Ishikawa (cell line): ENCODE measurements at regions not wholly inside any gene's neighbourhood (a gene's known extent, or its start where the extent isn't known, plus 50 kb on each side); places are given as distances from the start of the nearest gene placed in this dataset.

ENCODE experiments used
- CEBPB ChIP-seq: IDR thresholded peaks from 2 replicates; pipeline ENCODE4 v1.6.1; 2012
- CREB1 ChIP-seq: IDR thresholded peaks from 2 replicates; pipeline ENCODE4 v1.6.1; 2012; ENCODE audit warnings: low read depth
- EGR1 ChIP-seq: IDR thresholded peaks from 2 replicates; pipeline ENCODE4 v1.6.1; 2012
- EP300 ChIP-seq: IDR thresholded peaks from 2 replicates; pipeline ENCODE4 v1.6.1; 2012; ENCODE audit warnings: borderline replicate concordance
- FOXM1 ChIP-seq: IDR thresholded peaks from 2 replicates; pipeline ENCODE4 v1.6.1; 2012; ENCODE audit warnings: low read depth, borderline replicate concordance
- NFIC ChIP-seq: IDR thresholded peaks from 2 replicates; pipeline ENCODE4 v1.6.1; 2012
- RAD21 ChIP-seq: IDR thresholded peaks from 2 replicates; pipeline ENCODE4 v1.6.1; 2012; ENCODE audit warnings: low read depth
- REST ChIP-seq: IDR thresholded peaks from 2 replicates; pipeline ENCODE4 v1.6.1; 2012; ENCODE audit warnings: low read depth, mild to moderate bottlenecking
- TAF1 ChIP-seq: IDR thresholded peaks from 2 replicates; pipeline ENCODE4 v1.6.1; 2012; ENCODE audit warnings: low read depth, mild to moderate bottlenecking
- TCF12 ChIP-seq: IDR thresholded peaks from 2 replicates; pipeline ENCODE4 v1.6.1; 2012; ENCODE audit warnings: low read depth
- TEAD4 ChIP-seq: IDR thresholded peaks from 2 replicates; pipeline ENCODE4 v1.6.1; 2012
- YY1 ChIP-seq: IDR thresholded peaks from 2 replicates; pipeline ENCODE4 v1.6.1; 2012; ENCODE audit warnings: low read depth
- ZBTB7A ChIP-seq: IDR thresholded peaks from 2 replicates; pipeline ENCODE4 v1.6.1; 2012; ENCODE audit warnings: low read depth
- TF ChIP-seq, protein P1 (sequence below): IDR thresholded peaks from 2 replicates; pipeline ENCODE4 v1.6.1; 2012
- TF ChIP-seq, protein P2 (sequence below): IDR thresholded peaks from 2 replicates; pipeline ENCODE4 v1.6.1; 2012

GRCh38 chr1:148263906-148264255, 111.8 kb upstream of the NBPF11 start:
- TF ChIP-seq TAF1: no peak
- no peak for TF ChIP-seq EP300
- no peak for TF ChIP-seq YY1
- no peak for TF ChIP-seq TEAD4
- no peak for TF ChIP-seq NFIC
- no peak for TF ChIP-seq CEBPB
- no peak for TF ChIP-seq TCF12
- TF ChIP-seq REST: no peak
- no peak for TF ChIP-seq FOXM1
- TF ChIP-seq, protein P1, sequence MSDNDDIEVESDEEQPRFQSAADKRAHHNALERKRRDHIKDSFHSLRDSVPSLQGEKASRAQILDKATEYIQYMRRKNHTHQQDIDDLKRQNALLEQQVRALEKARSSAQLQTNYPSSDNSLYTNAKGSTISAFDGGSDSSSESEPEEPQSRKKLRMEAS: no peak
- TF ChIP-seq EGR1: no peak
- TF ChIP-seq, protein P2, sequence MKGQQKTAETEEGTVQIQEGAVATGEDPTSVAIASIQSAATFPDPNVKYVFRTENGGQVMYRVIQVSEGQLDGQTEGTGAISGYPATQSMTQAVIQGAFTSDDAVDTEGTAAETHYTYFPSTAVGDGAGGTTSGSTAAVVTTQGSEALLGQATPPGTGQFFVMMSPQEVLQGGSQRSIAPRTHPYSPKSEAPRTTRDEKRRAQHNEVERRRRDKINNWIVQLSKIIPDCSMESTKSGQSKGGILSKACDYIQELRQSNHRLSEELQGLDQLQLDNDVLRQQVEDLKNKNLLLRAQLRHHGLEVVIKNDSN: no peak
- no peak for TF ChIP-seq RAD21

- TF ChIP-seq TCF12: peak; percentile 43
- no peak for TF ChIP-seq REST
- TF ChIP-seq FOXM1: no peak
- TF ChIP-seq, protein P2: no peak
- no peak for TF ChIP-seq CEBPB
- TF ChIP-seq CREB1: 0 out of 2 replicates have a peak, but pooled peaks have one; percentile 22
- TF ChIP-seq TEAD4: peak; percentile 46
- no peak for TF ChIP-seq NFIC
- TF ChIP-seq, protein P1: peak; percentile 42; the same call in 1 of the 2 replicates
- no peak for TF ChIP-seq EGR1
- TF ChIP-seq ZBTB7A: no peak
- TF ChIP-seq YY1: peak; percentile 45; the same call in 1 of the 2 replicates
- no peak for TF ChIP-seq EP300
- TF ChIP-seq TAF1: no peak
These were observed 111.2 kb upstream of the NBPF11 start for GRCh38 chr1:148263128-148263905.

DNA sequence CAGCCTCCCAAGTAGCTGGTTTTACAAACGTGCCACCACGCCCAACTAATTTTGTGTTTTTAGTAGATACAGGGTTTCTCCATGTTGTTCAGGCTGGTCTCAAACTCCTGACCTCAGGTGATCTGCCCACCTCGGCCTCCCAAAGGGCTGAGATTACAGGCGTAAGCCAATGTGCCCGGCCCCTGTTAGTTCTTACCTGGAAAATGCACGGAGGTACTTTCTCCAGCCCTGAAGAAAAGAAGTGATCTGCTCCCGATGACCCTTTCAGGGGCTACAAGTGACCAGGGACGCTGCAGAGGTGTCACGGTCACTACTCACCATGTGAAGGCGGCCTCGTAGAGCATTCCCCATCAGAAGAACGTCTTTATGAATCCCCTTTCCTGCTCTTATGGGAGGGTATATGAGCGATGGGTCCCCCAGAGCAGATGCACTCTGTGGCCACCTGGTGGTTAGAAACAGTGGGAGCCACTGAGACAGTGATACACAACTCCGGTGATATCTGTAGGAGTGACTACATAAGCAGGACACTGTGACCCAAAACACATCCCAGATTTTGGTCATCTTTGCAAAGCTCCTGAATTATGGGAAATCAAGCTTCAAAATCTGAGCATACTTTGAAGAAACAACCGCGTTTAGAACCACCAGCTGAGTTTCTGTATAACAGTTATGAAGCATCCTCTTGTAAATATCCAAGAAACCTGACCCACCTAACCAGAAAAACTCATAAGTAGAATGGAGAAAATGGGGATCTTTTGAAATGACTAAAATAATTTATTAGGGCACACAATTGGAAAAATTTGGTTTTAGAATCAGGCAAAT, 102.7 kb upstream of the NBPF11 start:
- TF ChIP-seq RAD21: peak; percentile 51
